ENCODE measurements at regions not wholly inside any gene's neighbourhood (a gene's known extent, or its start where the extent isn't known, plus 50 kb on each side); places are given as distances from the start of the nearest gene placed in this dataset.
A peak's percentile ranks its signal among the peaks of the same experiment; 100 is the strongest.

- peak; percentile 37 for TF ChIP-seq CTCF (IDR thresholded peaks at IDR 0.05)
- no peak overlapping the region for H3K4me3 ChIP-seq
- no peak overlapping the region for H3K27ac ChIP-seq
- intact Hi-C loops (cut with DNase I) = loop anchor here in 1 of 2 donors (10.0 kb wide), 1 partner anchor 348 kb away; no protein-coding TSS in a partner anchor
- H3K9me3 ChIP-seq = no peaks in the 10 kb centered on the region
- no peaks in the 10 kb centered on the region for H3K36me3 ChIP-seq (ENCODE audit: insufficient read depth in 1 of 2, low read depth in 1 of 2)
- peak in 1 of 2 donors; percentile 14 for DNase-seq
- H3K4me1 ChIP-seq = no peaks in the 10 kb centered on the region
- WGBS, 3 donors = 22 to 37% (median 27%) methylated on average over 2 of the region's 2 CpGs
- ATAC-seq = peak; percentile 68 to 96 (median 95)
- H3K27me3 ChIP-seq (ENCODE audit: insufficient read depth in 3 of 3, low read length in 2 of 3) = no peaks in the 10 kb centered on the region
These were observed 142.6 kb upstream of the PPARGC1A start for GRCh38 chr4:24032371-24032989.

- no peaks in the 10 kb centered on the region for H3K36me3 ChIP-seq (ENCODE audit: insufficient read depth in 1 of 2, low read depth in 1 of 2)
- H3K9me3 ChIP-seq = no peaks in the 10 kb centered on the region
- DNase-seq = no peak
- no peaks in the 10 kb centered on the region for H3K4me1 ChIP-seq
- 81 to 96% (median 93%) methylated on average over 4 of the region's 4 CpGs for WGBS, 3 donors
- no peaks in the 10 kb centered on the region for H3K27me3 ChIP-seq (ENCODE audit: insufficient read depth in 3 of 3, low read length in 2 of 3)
- intact Hi-C loops (cut with DNase I) = no loop called here
- ATAC-seq = no peak
- TF ChIP-seq CTCF (IDR thresholded peaks at IDR 0.05) = no peak
- no peak overlapping the region for H3K27ac ChIP-seq
- H3K4me3 ChIP-seq = no peak overlapping the region
These were observed 136.7 kb upstream of the PPARGC1A start for GRCh38 chr4:24026596-24026995.

DNA sequence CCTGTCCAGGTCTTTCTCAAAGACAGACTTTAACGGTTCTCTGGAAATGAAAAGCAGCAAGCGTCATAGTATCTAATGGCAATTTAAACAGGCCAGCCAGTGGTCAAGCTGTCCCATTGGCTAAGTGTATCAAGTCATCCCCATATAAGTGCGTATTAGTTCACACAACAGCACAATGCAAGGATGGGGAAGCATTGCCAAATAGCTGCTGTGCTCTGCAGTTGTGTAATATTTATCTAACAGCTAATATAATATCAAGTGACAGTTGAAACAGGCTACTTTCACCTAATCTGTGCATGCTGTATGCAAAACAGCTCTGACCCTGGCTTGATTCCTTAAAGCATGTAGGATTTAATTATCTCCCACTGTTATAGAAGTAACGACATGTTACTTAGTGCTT is 134.8 kb upstream of the PPARGC1A start:
- Histone ChIP-seq H3K27ac (no peak overlapping the region), H3K4me1 (no peaks in the 10 kb centered on the region), H3K36me3 (ENCODE audit: insufficient read depth in 1 of 2, low read depth in 1 of 2) (no peaks in the 10 kb centered on the region), H3K27me3 (ENCODE audit: insufficient read depth in 3 of 3, low read length in 2 of 3) (no peaks in the 10 kb centered on the region), H3K9me3 (no peaks in the 10 kb centered on the region), H3K4me3 (no peak overlapping the region)
- no peak for DNase-seq
- WGBS, 3 donors = 87 to 92% (median 91%) methylated on average over 4 of the region's 4 CpGs
- TF ChIP-seq CTCF (IDR thresholded peaks at IDR 0.05) = no peak
- no peak for ATAC-seq
- intact Hi-C loops (cut with DNase I) = no loop called here

GRCh38 chr4:24024157-24024556 is 134.3 kb upstream of the PPARGC1A start:
- WGBS, 3 donors = 56 to 74% (median 64%) methylated on average over 4 of the region's 4 CpGs
- ATAC-seq (peak in 1 of 4 donors; percentile 49), DNase-seq (no peak)
- TF ChIP-seq CTCF (IDR thresholded peaks at IDR 0.05) = no peak
- no peaks in the 10 kb centered on the region for H3K4me1 ChIP-seq
- intact Hi-C loops (cut with DNase I) = no loop called here
- no peak overlapping the region for H3K27ac ChIP-seq
- H3K4me3 ChIP-seq = no peak overlapping the region
- no peaks in the 10 kb centered on the region for H3K27me3 ChIP-seq (ENCODE audit: insufficient read depth in 3 of 3, low read length in 2 of 3)
- H3K36me3 ChIP-seq (ENCODE audit: insufficient read depth in 1 of 2, low read depth in 1 of 2) = no peaks in the 10 kb centered on the region
- no peaks in the 10 kb centered on the region for H3K9me3 ChIP-seq

DNA sequence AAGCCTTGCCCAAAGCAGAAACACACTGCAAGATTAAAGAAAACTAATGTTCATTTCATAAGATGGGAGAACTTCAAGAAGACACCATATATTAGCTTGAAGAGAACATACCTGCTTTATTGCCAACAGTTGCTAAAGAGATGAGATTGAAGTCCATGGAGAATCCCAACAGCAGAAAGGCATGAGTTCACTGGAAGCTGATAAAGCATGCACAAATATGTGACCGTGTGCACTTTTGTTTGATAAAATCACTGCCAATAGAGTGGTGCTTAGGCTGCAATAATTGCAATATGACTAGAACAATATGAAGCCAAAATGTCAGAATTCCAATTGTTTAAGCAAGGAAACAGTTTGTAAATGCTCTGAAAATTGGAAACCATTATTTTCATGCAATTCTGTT is 125.9 kb upstream of the PPARGC1A start:
- H3K36me3 ChIP-seq (ENCODE audit: insufficient read depth in 1 of 2, low read depth in 1 of 2) = no peaks in the 10 kb centered on the region
- DNase-seq = no peak
- H3K4me1 ChIP-seq = no peaks in the 10 kb centered on the region
- H3K9me3 ChIP-seq = no peaks in the 10 kb centered on the region
- no peaks in the 10 kb centered on the region for H3K27me3 ChIP-seq (ENCODE audit: insufficient read depth in 3 of 3, low read length in 2 of 3)
- WGBS, 3 donors = 72 to 86% (median 80%) methylated on average over 1 of the region's 1 CpG
- no peak overlapping the region for H3K27ac ChIP-seq
- ATAC-seq = no peak
- no peak overlapping the region for H3K4me3 ChIP-seq
- no peak for TF ChIP-seq CTCF (IDR thresholded peaks at IDR 0.05)
- intact Hi-C loops (cut with DNase I) = no loop called here
